IMR-90 (cell line): ENCODE measurements at regions not wholly inside any gene's neighbourhood (a gene's known extent, or its start where the extent isn't known, plus 50 kb on each side); places are given as distances from the start of the nearest gene placed in this dataset.

Experiments
- ATAC-seq: fragments of 200-7000 bp; cut with Tn5 transposase; 2 replicates; pipeline ENCODE4 v1.9.1; 2020; ENCODE audit warnings: low read depth, mild to moderate bottlenecking, moderate library complexity
- BruUV-seq: library from RNA; stranded (reverse); fragments of 400-500 nt; replicated peaks from 2 replicates; lab custom pipeline; 2021; lab: Mats Ljungman, UMichigan
- CTCF ChIA-PET: fragments of 300-600 bp; formaldehyde crosslinking; extraction: SDS; loops from one replicate; lab custom pipeline; 2021; ENCODE audit warnings: antibody characterized with exemption; lab: Yijun Ruan, JAX
- POLR2A ChIA-PET: fragments of 300-600 bp; sonication (Branson Sonifier 250); formaldehyde crosslinking; loops from one replicate; lab custom pipeline; 2022; ENCODE audit warnings: antibody characterized with exemption; ENCODE audit not compliant: unreplicated experiment; lab: Charles Lee
- DNase-seq: peaks from one replicate; pipeline ENCODE4 v3.0.0; 2013
- H2AFZ ChIP-seq: replicated peaks from 2 replicates; pipeline ENCODE3; 2013; ENCODE audit warnings: low read length, mild to moderate bottlenecking; ENCODE audit not compliant: poor library complexity
- H2AK5ac ChIP-seq: 2 replicates; pipeline ENCODE4 v1.6.1; 2013; ENCODE audit warnings: low read depth, low read length, inconsistent platforms
- H2AK9ac ChIP-seq: replicated peaks from 2 replicates; pipeline ENCODE3; 2013; ENCODE audit warnings: mild to moderate bottlenecking, low read depth, low read length, moderate library complexity; ENCODE audit not compliant: poor library complexity
- H2BK120ac ChIP-seq: 2 replicates; pipeline ENCODE4 v1.6.1; 2013; ENCODE audit warnings: low read depth, low read length, inconsistent platforms
- H2BK15ac ChIP-seq: 3 replicates; pipeline ENCODE4 v1.6.1; 2013; ENCODE audit warnings: low read depth, low read length, inconsistent platforms
- H2BK20ac ChIP-seq: 2 replicates; pipeline ENCODE4 v1.6.1; 2013; ENCODE audit warnings: low read depth, mild to moderate bottlenecking, inconsistent platforms, low read length, moderate library complexity
- H2BK5ac ChIP-seq: 2 replicates; pipeline ENCODE4 v1.6.1; 2013; ENCODE audit warnings: mild to moderate bottlenecking, low read depth, low read length, inconsistent platforms; ENCODE audit not compliant: poor library complexity, severe bottlenecking
- H3K14ac ChIP-seq: replicated peaks from 2 replicates; pipeline ENCODE4 v1.6.1; 2013; ENCODE audit warnings: low read depth, low read length, inconsistent platforms
- H3K18ac ChIP-seq: 2 replicates; pipeline ENCODE4 v1.6.1; 2013; ENCODE audit warnings: low read depth, low read length, control low read depth
- H3K23ac ChIP-seq: 2 replicates; pipeline ENCODE4 v1.6.1; 2013; ENCODE audit warnings: low read depth, low read length, inconsistent platforms
- H3K27ac ChIP-seq: 2 replicates; pipeline ENCODE4 v1.5.1; 2013; ENCODE audit warnings: mild to moderate bottlenecking, control low read depth, low read length; ENCODE audit not compliant: insufficient read depth
- H3K27me3 ChIP-seq: 2 replicates; pipeline ENCODE4 v1.6.1; 2013; ENCODE audit warnings: low read length; ENCODE audit not compliant: control insufficient read depth, insufficient read depth
- H3K36me3 ChIP-seq: 2 replicates; pipeline ENCODE4 v1.6.1; 2013; ENCODE audit warnings: low read length, mixed read lengths; ENCODE audit not compliant: control insufficient read depth, insufficient read depth
- H3K4ac ChIP-seq: 2 replicates; pipeline ENCODE4 v1.6.1; 2013; ENCODE audit warnings: low read depth, low read length, inconsistent platforms
- H3K4me1 ChIP-seq: 2 replicates; pipeline ENCODE4 v1.6.1; 2013; ENCODE audit warnings: low read length, mixed read lengths; ENCODE audit not compliant: control insufficient read depth, insufficient read depth
- H3K4me2 ChIP-seq: 2 replicates; pipeline ENCODE4 v1.6.1; 2013; ENCODE audit warnings: low read depth, mild to moderate bottlenecking, control low read depth, low read length, moderate library complexity
- H3K4me3 ChIP-seq: 2 replicates; pipeline ENCODE4 v1.5.1; 2013; ENCODE audit warnings: low read depth, mild to moderate bottlenecking, control low read depth, low read length, moderate library complexity; ENCODE audit not compliant: insufficient read depth
- H3K56ac ChIP-seq: 2 replicates; pipeline ENCODE4 v1.6.1; 2013; ENCODE audit warnings: low read length, inconsistent platforms; ENCODE audit not compliant: insufficient read depth; ENCODE audit errors: extremely low read depth
- H3K79me1 ChIP-seq, 2 experiments: 2 replicates each; pipeline ENCODE4 v1.6.1; 2013; ENCODE audit warnings: low read length in 2 of 2, inconsistent platforms in 1 of 2, low read depth in 1 of 2
- H3K9ac ChIP-seq: 2 replicates; pipeline ENCODE4 v1.6.1; 2013; ENCODE audit warnings: low read depth, low read length, control low read depth
- H3K9me1 ChIP-seq: 2 replicates; pipeline ENCODE4 v1.6.1; 2013; ENCODE audit warnings: low read length, inconsistent platforms; ENCODE audit not compliant: insufficient read depth
- H3K9me3 ChIP-seq: 2 replicates; pipeline ENCODE4 v1.6.1; 2013; ENCODE audit warnings: low read length; ENCODE audit not compliant: control insufficient read depth, insufficient read depth
- H4K20me1 ChIP-seq: 2 replicates; pipeline ENCODE4 v1.6.1; 2013; ENCODE audit warnings: low read length, inconsistent platforms; ENCODE audit not compliant: insufficient read depth
- H4K5ac ChIP-seq: 2 replicates; pipeline ENCODE4 v1.6.1; 2013; ENCODE audit warnings: mild to moderate bottlenecking, low read depth, low read length, control low read depth
- H4K8ac ChIP-seq, 2 experiments: 2 replicates each; pipeline ENCODE4 v1.6.1; 2013; ENCODE audit warnings: low read depth in 2 of 2, low read length in 2 of 2, control low read depth in 1 of 2, inconsistent platforms in 1 of 2
- H4K91ac ChIP-seq: 2 replicates; pipeline ENCODE4 v1.6.1; 2013; ENCODE audit warnings: low read depth, low read length, inconsistent platforms; ENCODE audit not compliant: insufficient read depth
- BHLHE40 ChIP-seq: fragments of 150-350 bp; IDR thresholded peaks from 2 replicates; pipeline ENCODE4 v1.6.1; 2016; ENCODE audit warnings: mild to moderate bottlenecking, low read depth, low read length
- CHD1 ChIP-seq: IDR thresholded peaks from 2 replicates; pipeline ENCODE4 v1.6.1; 2012; ENCODE audit warnings: low read depth, low read length, improper control_type of control experiment
- FOS ChIP-seq: fragments of 150-350 bp; IDR thresholded peaks from 2 replicates; pipeline ENCODE4 v1.6.1; 2016; ENCODE audit warnings: low read depth, low read length
- MAFK ChIP-seq: IDR thresholded peaks from 2 replicates; pipeline ENCODE4 v1.6.1; 2012; ENCODE audit warnings: low read depth, low read length, improper control_type of control experiment
- MXI1 ChIP-seq: IDR thresholded peaks from 2 replicates; pipeline ENCODE4 v1.6.1; 2012; ENCODE audit warnings: low read depth, mild to moderate bottlenecking, low read length, moderate library complexity, borderline replicate concordance
- POLR2A ChIP-seq: IDR thresholded peaks from 2 replicates; pipeline ENCODE4 v1.6.1; 2012; ENCODE audit warnings: mild to moderate bottlenecking, low read depth, low read length
- WGBS, 2 experiments: methylation state at CpG; one replicate each; pipeline versions ENCODE4 v1.1.5 to v1.1.7; 2013; ENCODE audit warnings: missing lambda C conversion rate in 2 of 2; ENCODE audit not compliant: insufficient read length in 1 of 2; ENCODE audit errors: extremely low coverage in 2 of 2; 5-methylcytosine and 5-hydroxymethylcytosine counted together
- dilution Hi-C: fragments of 300-500 bp; cut with HindIII; formaldehyde crosslinking; loops from one replicate; pipeline ENCODE4 v1.14.3; 2018; ENCODE audit warnings: low sequenced_read_pairs; ENCODE audit not compliant: unreplicated experiment
- in situ Hi-C: fragments of 300-500 bp; cut with MboI; formaldehyde crosslinking; loops from 3 replicates; pipeline ENCODE4 v1.14.3; 2019; ENCODE audit warnings: low sequenced_read_pairs, inconsistent platforms, mixed read lengths
- intact Hi-C: fragments of 100-400 bp; cut with micrococcal nuclease; formaldehyde crosslinking; loops from 2 replicates; pipeline ENCODE4 v1.10.0; 2022
- TF ChIP-seq, protein P1 (sequence below): fragments of 150-350 bp; IDR thresholded peaks from 2 replicates; pipeline ENCODE4 v1.6.1; 2017; ENCODE audit warnings: mild to moderate bottlenecking, antibody characterized with exemption, low read length, low read depth

DNA sequence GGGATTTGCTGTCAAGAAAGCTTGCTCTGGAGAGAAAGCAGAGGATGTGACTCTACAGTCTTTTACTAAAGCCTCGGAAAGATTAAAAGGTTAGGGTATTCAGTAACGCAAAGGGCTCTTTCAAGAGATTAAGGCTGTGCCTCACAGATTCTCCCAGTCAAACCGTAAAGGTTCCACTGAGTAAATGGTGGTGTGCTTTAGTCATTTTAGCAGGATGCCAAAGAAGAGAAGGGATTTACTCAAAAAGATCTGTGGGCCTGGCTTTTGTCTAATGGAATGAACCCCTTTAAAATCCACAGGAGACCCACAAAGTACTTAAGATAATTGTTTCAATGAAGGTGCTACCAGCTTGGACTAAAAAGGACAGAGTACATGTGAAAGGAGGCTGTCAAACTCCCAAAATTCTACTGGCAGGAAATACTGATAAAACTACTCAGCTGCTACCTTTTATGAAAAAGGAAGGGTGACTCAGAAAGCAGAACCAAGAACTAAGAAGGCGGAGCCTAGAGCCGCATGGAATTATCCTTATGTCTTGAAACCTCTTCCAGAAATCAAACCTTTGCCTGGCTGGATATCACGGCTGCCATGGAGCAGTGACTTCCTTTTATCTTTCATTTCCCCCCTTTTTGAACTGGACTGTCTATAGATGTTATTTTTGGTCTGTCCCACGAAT is 670.2 kb upstream of the ZEB2 start:
- Histone ChIP-seq H4K5ac (no peak overlapping the region), H4K91ac (no peak overlapping the region), H2AK9ac (no peak overlapping the region), H3K4me1 (peaks cover 1% of the 10 kb centered on the region; the same call in 1 of the 2 replicates), H2BK15ac (0 out of 3 replicates have a peak overlapping the region, but pooled peaks have one; percentile 48), H3K79me1 (no peaks in the 10 kb centered on the region), H3K9ac (no peak overlapping the region), H3K4ac (no peak overlapping the region), H3K23ac (no peak overlapping the region), H3K14ac (no peak overlapping the region; the same call in 1 of the 2 replicates), H2BK20ac (no peak overlapping the region), H3K56ac (no peak overlapping the region), H3K9me1 (no peaks in the 10 kb centered on the region), H2AK5ac (no peak overlapping the region), H2AFZ (no peak overlapping the region), H3K18ac (no peak overlapping the region), H3K36me3 (no peaks in the 10 kb centered on the region), H3K4me3 (no peak overlapping the region), H2BK5ac (no peak overlapping the region), H3K4me2 (no peak overlapping the region), H3K27ac (no peak overlapping the region), H4K8ac (0 out of 4 replicates have a peak overlapping the region, but pooled peaks of 1 of the 2 experiments have one; percentile 30), H4K20me1 (no peaks in the 10 kb centered on the region), H3K27me3 (no peaks in the 10 kb centered on the region), H2BK120ac (no peak overlapping the region), H3K9me3 (no peaks in the 10 kb centered on the region)
- no TSS peak for BruUV-seq
- WGBS, 2 experiments, result 100% methylated on average over 1 of the region's 7 CpGs; no CpG with 5 or more reads in 1 of the 2 experiments
- TF ChIP-seq BHLHE40, result no peak
- no peak for TF ChIP-seq POLR2A
- no peak for TF ChIP-seq CHD1
- TF ChIP-seq MXI1, result no peak
- no peak for TF ChIP-seq FOS
- TF ChIP-seq MAFK, result no peak
- TF ChIP-seq, protein P1, sequence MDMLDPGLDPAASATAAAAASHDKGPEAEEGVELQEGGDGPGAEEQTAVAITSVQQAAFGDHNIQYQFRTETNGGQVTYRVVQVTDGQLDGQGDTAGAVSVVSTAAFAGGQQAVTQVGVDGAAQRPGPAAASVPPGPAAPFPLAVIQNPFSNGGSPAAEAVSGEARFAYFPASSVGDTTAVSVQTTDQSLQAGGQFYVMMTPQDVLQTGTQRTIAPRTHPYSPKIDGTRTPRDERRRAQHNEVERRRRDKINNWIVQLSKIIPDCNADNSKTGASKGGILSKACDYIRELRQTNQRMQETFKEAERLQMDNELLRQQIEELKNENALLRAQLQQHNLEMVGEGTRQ, result no peak
- ChIA-PET CTCF (interaction anchor here (0.6 kb wide), 2 partner anchors 207 to 345 kb away, joined by 3 to 6 read pairs; no protein-coding TSS in a partner anchor), POLR2A (no interaction called here)
- peak; percentile 19 for DNase-seq
- in situ Hi-C loops, result no loop called here
- intact Hi-C loops, result no loop called here
- no peak for ATAC-seq
- dilution Hi-C loops, result no loop called here
